ENCODE measurements at regions not wholly inside any gene's neighbourhood (a gene's known extent, or its start where the extent isn't known, plus 50 kb on each side); places are given as distances from the start of the nearest gene placed in this dataset.
"Not testable (repeated sequence)": the region's sequence is repeated elsewhere in the genome, so short reads cannot be mapped to it uniquely, and the experiment has no call there.

GRCh38 chr10:65196111-65196510 lies 1674.9 kb downstream of the REEP3 start:
- no peak for ATAC-seq

- no peak for ATAC-seq
Measured at GRCh38 chr10:65197935-65198334, 1676.7 kb downstream of the REEP3 start.

GRCh38 chr10:65201491-65201890 lies 1680.3 kb downstream of the REEP3 start:
- ATAC-seq: no peak

- ATAC-seq: no peak
Measured at GRCh38 chr10:65204999-65205398, 1683.8 kb downstream of the REEP3 start.

- ATAC-seq: no peak
Measured at GRCh38 chr10:65213170-65213569, 1692.0 kb downstream of the REEP3 start.

- ATAC-seq: no peak
Measured at GRCh38 chr10:65219444-65219843, 1698.2 kb downstream of the REEP3 start.

- no peak for ATAC-seq
Measured at GRCh38 chr10:65231148-65231547, 1694.7 kb upstream of the LRRTM3 start.

GRCh38 chr10:65234261-65234660 lies 1691.6 kb upstream of the LRRTM3 start:
- no peak for ATAC-seq

- no peak for ATAC-seq
Measured at GRCh38 chr10:65235266-65235665, 1690.6 kb upstream of the LRRTM3 start.

GRCh38 chr10:65235846-65236245 lies 1690.0 kb upstream of the LRRTM3 start:
- no peak for ATAC-seq

GRCh38 chr10:65265451-65265954 lies 1660.3 kb upstream of the LRRTM3 start:
- ATAC-seq: no peak

GRCh38 chr10:65269551-65269950 lies 1656.3 kb upstream of the LRRTM3 start:
- not testable (repeated sequence) for ATAC-seq

GRCh38 chr10:65270969-65271368 lies 1654.9 kb upstream of the LRRTM3 start:
- no peak for ATAC-seq

GRCh38 chr10:65273115-65273514 lies 1652.7 kb upstream of the LRRTM3 start:
- ATAC-seq: no peak

- ATAC-seq: no peak
Measured at GRCh38 chr10:65275296-65275695, 1650.5 kb upstream of the LRRTM3 start.

GRCh38 chr10:65284495-65285041 lies 1641.3 kb upstream of the LRRTM3 start:
- ATAC-seq: no peak

GRCh38 chr10:65285726-65286125 lies 1640.1 kb upstream of the LRRTM3 start:
- not testable (repeated sequence) for ATAC-seq

GRCh38 chr10:65291286-65291685 lies 1634.5 kb upstream of the LRRTM3 start:
- ATAC-seq: no peak

GRCh38 chr10:65292551-65292950 lies 1633.3 kb upstream of the LRRTM3 start:
- no peak for ATAC-seq

GRCh38 chr10:65294329-65294728 lies 1631.5 kb upstream of the LRRTM3 start:
- ATAC-seq: no peak

- ATAC-seq: no peak
Measured at GRCh38 chr10:65301181-65301580, 1624.7 kb upstream of the LRRTM3 start.

GRCh38 chr10:65306201-65306600 lies 1619.6 kb upstream of the LRRTM3 start:
- no peak for ATAC-seq

- ATAC-seq: no peak
Measured at GRCh38 chr10:65312876-65313275, 1613.0 kb upstream of the LRRTM3 start.

- no peak for ATAC-seq
Measured at GRCh38 chr10:65313406-65313805, 1612.4 kb upstream of the LRRTM3 start.

- no peak for ATAC-seq
Measured at GRCh38 chr10:65314253-65314652, 1611.6 kb upstream of the LRRTM3 start.
